ENCODE measurements at regions not wholly inside any gene's neighbourhood (a gene's known extent, or its start where the extent isn't known, plus 50 kb on each side); places are given as distances from the start of the nearest gene placed in this dataset.

DNA sequence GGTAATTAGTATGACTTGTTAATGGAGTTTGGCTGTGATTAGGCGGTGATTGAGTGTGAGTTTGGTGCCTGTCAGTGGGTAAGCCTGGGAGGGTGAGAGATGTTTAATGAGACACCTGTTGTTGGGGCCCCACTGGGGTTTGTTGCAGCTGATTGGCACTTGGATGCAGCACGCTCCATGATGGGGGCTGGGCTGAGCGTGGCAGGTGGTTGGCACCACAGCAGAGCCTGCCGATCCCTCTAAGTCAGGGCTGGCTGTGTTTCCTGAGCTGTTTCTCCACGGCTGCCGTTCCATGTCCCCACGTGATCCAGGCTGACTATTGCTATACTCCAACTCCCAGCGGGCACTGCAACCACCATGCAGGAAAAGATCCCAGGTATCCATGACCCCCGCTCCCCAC is 93.5 kb upstream of the ARRDC4 start:
- H3K36me3 ChIP-seq (ENCODE audit: control insufficient read depth, low read length): no peaks in the 10 kb centered on the region
- H3K4me2 ChIP-seq (ENCODE audit: low read length): no peak overlapping the region
- H3K27me3 ChIP-seq (ENCODE audit: control insufficient read depth, low read length): no peaks in the 10 kb centered on the region
- H3K4me1 ChIP-seq (ENCODE audit: control insufficient read depth, low read length): no peaks in the 10 kb centered on the region
- no peaks in the 10 kb centered on the region for H3K79me2 ChIP-seq (ENCODE audit: control insufficient read depth, low read length)
- no peak overlapping the region for H3K27ac ChIP-seq (ENCODE audit: low read depth, low read length)
- TF ChIP-seq EZH2phosphoT487 (IDR thresholded peaks at IDR 0.05; ENCODE audit: borderline replicate concordance, low read length): no peak
- no peak for TF ChIP-seq CTCF (IDR thresholded peaks at IDR 0.05; ENCODE audit: low read depth, low read length, poor library complexity, severe bottlenecking)
- no peaks in the 10 kb centered on the region for H3F3A ChIP-seq (ENCODE audit: control insufficient read depth, insufficient read depth)
- no peaks in the 10 kb centered on the region for H3K9me3 ChIP-seq (ENCODE audit: control insufficient read depth, insufficient read depth, low read length)
- no peaks in the 10 kb centered on the region for H3K9me2 ChIP-seq (replicated peaks; ENCODE audit: control insufficient read depth, low read length)
- no peak overlapping the region for H3K4me3 ChIP-seq (ENCODE audit: low read length)
- no peaks in the 10 kb centered on the region for H4K20me1 ChIP-seq (ENCODE audit: control insufficient read depth, insufficient read depth, low read depth, low read length)

DNA sequence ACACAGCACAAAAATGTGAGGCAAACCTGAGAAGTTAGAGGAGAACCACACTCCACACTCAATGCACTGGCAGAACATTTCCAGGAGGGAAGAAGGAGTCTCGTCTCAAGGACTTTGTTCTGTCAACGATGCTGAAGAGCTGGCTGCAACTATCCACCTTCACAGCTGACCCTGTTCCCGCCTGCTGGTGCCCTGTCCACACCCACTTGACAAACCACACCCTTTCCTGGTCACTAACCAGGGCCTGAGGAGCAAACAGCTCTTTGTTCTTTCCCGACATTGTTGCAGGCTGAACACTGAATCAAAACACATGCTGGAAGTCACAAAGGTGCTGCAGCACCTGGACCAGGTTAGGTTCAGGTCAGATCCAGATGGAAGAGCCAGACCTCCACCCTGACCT is 92.6 kb upstream of the ARRDC4 start:
- Histone ChIP-seq H3K79me2 (ENCODE audit: control insufficient read depth, low read length) (no peaks in the 10 kb centered on the region), H3K4me2 (ENCODE audit: low read length) (no peak overlapping the region), H3K4me3 (ENCODE audit: low read length) (no peak overlapping the region), H4K20me1 (ENCODE audit: control insufficient read depth, insufficient read depth, low read depth, low read length) (no peaks in the 10 kb centered on the region), H3K9me3 (ENCODE audit: control insufficient read depth, insufficient read depth, low read length) (no peaks in the 10 kb centered on the region), H3K9me2 (replicated peaks; ENCODE audit: control insufficient read depth, low read length) (no peaks in the 10 kb centered on the region), H3K4me1 (ENCODE audit: control insufficient read depth, low read length) (no peaks in the 10 kb centered on the region), H3F3A (ENCODE audit: control insufficient read depth, insufficient read depth) (no peaks in the 10 kb centered on the region), H3K27ac (ENCODE audit: low read depth, low read length) (no peak overlapping the region), H3K36me3 (ENCODE audit: control insufficient read depth, low read length) (no peaks in the 10 kb centered on the region), H3K27me3 (ENCODE audit: control insufficient read depth, low read length) (no peaks in the 10 kb centered on the region)
- TF ChIP-seq CTCF (IDR thresholded peaks at IDR 0.05; ENCODE audit: low read depth, low read length, poor library complexity, severe bottlenecking): no peak
- no peak for TF ChIP-seq EZH2phosphoT487 (IDR thresholded peaks at IDR 0.05; ENCODE audit: borderline replicate concordance, low read length)

- H3K9me2 ChIP-seq (replicated peaks; ENCODE audit: control insufficient read depth, low read length): no peaks in the 10 kb centered on the region
- H3F3A ChIP-seq (ENCODE audit: control insufficient read depth, insufficient read depth): no peaks in the 10 kb centered on the region
- no peaks in the 10 kb centered on the region for H3K36me3 ChIP-seq (ENCODE audit: control insufficient read depth, low read length)
- H3K4me1 ChIP-seq (ENCODE audit: control insufficient read depth, low read length): no peaks in the 10 kb centered on the region
- TF ChIP-seq EZH2phosphoT487 (IDR thresholded peaks at IDR 0.05; ENCODE audit: borderline replicate concordance, low read length) (no peak), CTCF (IDR thresholded peaks at IDR 0.05; ENCODE audit: low read depth, low read length, poor library complexity, severe bottlenecking) (no peak)
- no peaks in the 10 kb centered on the region for H4K20me1 ChIP-seq (ENCODE audit: control insufficient read depth, insufficient read depth, low read depth, low read length)
- no peaks in the 10 kb centered on the region for H3K9me3 ChIP-seq (ENCODE audit: control insufficient read depth, insufficient read depth, low read length)
- H3K4me2 ChIP-seq (ENCODE audit: low read length): no peak overlapping the region
- no peak overlapping the region for H3K27ac ChIP-seq (ENCODE audit: low read depth, low read length)
- H3K79me2 ChIP-seq (ENCODE audit: control insufficient read depth, low read length): no peaks in the 10 kb centered on the region
- no peaks in the 10 kb centered on the region for H3K27me3 ChIP-seq (ENCODE audit: control insufficient read depth, low read length)
- H3K4me3 ChIP-seq (ENCODE audit: low read length): no peak overlapping the region
Measured at GRCh38 chr15:97868981-97869380, 91.5 kb upstream of the ARRDC4 start.

DNA sequence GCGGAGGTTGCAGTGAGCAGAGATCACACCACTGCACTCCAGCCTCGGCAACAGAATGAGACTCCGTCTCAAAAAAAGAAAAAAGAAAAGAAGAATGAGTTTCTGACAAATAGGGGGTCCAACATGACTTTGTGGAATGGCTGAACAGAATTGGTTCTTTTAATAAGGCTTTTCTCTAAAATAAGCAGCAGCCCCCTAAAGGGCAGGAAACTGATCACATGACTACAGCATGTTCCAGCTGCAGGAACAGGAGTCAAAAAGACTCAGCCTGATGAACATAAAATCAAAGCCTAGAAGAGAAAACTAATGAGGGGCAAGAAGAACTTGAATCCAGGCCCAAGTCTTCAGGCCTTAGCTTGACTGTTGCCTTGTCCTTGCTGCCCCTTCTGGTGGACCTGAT is 89.7 kb upstream of the ARRDC4 start:
- no peak for TF ChIP-seq CTCF (IDR thresholded peaks at IDR 0.05; ENCODE audit: low read depth, low read length, poor library complexity, severe bottlenecking)
- no peak for TF ChIP-seq EZH2phosphoT487 (IDR thresholded peaks at IDR 0.05; ENCODE audit: borderline replicate concordance, low read length)
- no peaks in the 10 kb centered on the region for H3F3A ChIP-seq (ENCODE audit: control insufficient read depth, insufficient read depth)
- H3K4me1 ChIP-seq (ENCODE audit: control insufficient read depth, low read length): no peaks in the 10 kb centered on the region
- no peaks in the 10 kb centered on the region for H3K9me2 ChIP-seq (replicated peaks; ENCODE audit: control insufficient read depth, low read length)
- no peaks in the 10 kb centered on the region for H3K27me3 ChIP-seq (ENCODE audit: control insufficient read depth, low read length)
- H3K4me2 ChIP-seq (ENCODE audit: low read length): no peak overlapping the region
- H3K27ac ChIP-seq (ENCODE audit: low read depth, low read length): no peak overlapping the region
- H3K4me3 ChIP-seq (ENCODE audit: low read length): no peak overlapping the region
- no peaks in the 10 kb centered on the region for H4K20me1 ChIP-seq (ENCODE audit: control insufficient read depth, insufficient read depth, low read depth, low read length)
- no peaks in the 10 kb centered on the region for H3K79me2 ChIP-seq (ENCODE audit: control insufficient read depth, low read length)
- no peaks in the 10 kb centered on the region for H3K9me3 ChIP-seq (ENCODE audit: control insufficient read depth, insufficient read depth, low read length)
- no peaks in the 10 kb centered on the region for H3K36me3 ChIP-seq (ENCODE audit: control insufficient read depth, low read length)
